Memory B cell (primary cell): ENCODE measurements at regions not wholly inside any gene's neighbourhood (a gene's known extent, or its start where the extent isn't known, plus 50 kb on each side); places are given as distances from the start of the nearest gene placed in this dataset.

Experiments
- ATAC-seq: fragments of 150-1000 bp; cut with Tn5 transposase; 2 replicates; pipeline ENCODE4 v1.10.0; 2021; ENCODE audit warnings: low read depth, mild to moderate bottlenecking, moderate library complexity
- DNase-seq, 2 donors: peaks; one replicate each; pipeline ENCODE4 v3.0.0; 2022; ENCODE audit warnings: low spot score in 2 of 2
- H3K27ac Mint-ChIP-seq: one replicate; pipeline ENCODE4 v1.8.0; 2022; ENCODE audit warnings: mild to moderate bottlenecking, moderate library complexity, mixed read lengths
- H3K27me3 Mint-ChIP-seq: one replicate; pipeline ENCODE4 v1.8.0; 2022; ENCODE audit warnings: mixed read lengths
- H3K36me3 Mint-ChIP-seq: one replicate; pipeline ENCODE4 v1.8.0; 2022; ENCODE audit warnings: mild to moderate bottlenecking, mixed read lengths
- H3K4me1 Mint-ChIP-seq: one replicate; pipeline ENCODE4 v1.8.0; 2022; ENCODE audit warnings: mixed read lengths
- H3K4me3 Mint-ChIP-seq: one replicate; pipeline ENCODE4 v1.8.0; 2022; ENCODE audit warnings: mild to moderate bottlenecking, moderate library complexity, mixed read lengths
- H3K9me3 Mint-ChIP-seq: one replicate; pipeline ENCODE4 v1.8.0; 2022; ENCODE audit warnings: mixed read lengths

- DNase-seq (no peak), ATAC-seq (no peak)
- H3K27ac Mint-ChIP-seq = no peak overlapping the region
- H3K9me3 Mint-ChIP-seq = peaks cover under 1% of the 10 kb centered on the region
- no peaks in the 10 kb centered on the region for H3K27me3 Mint-ChIP-seq
- no peaks in the 10 kb centered on the region for H3K4me1 Mint-ChIP-seq
- H3K4me3 Mint-ChIP-seq = no peak overlapping the region
- H3K36me3 Mint-ChIP-seq = no peaks in the 10 kb centered on the region
Measured at GRCh38 chr12:28631831-28632230, 441.6 kb downstream of the CCDC91 start.

- Mint-ChIP-seq H3K4me3 (no peak overlapping the region), H3K27ac (no peak overlapping the region)
Measured at GRCh38 chr12:28640519-28640918, 450.3 kb downstream of the CCDC91 start.

GRCh38 chr12:28645436-28645835 lies 455.2 kb downstream of the CCDC91 start:
- ATAC-seq (no peak), DNase-seq (no peak)
- H3K4me1 Mint-ChIP-seq = no peaks in the 10 kb centered on the region
- peaks cover 2% of the 10 kb centered on the region for H3K9me3 Mint-ChIP-seq
- no peak overlapping the region for H3K27ac Mint-ChIP-seq
- H3K4me3 Mint-ChIP-seq = no peak overlapping the region
- no peaks in the 10 kb centered on the region for H3K27me3 Mint-ChIP-seq
- no peaks in the 10 kb centered on the region for H3K36me3 Mint-ChIP-seq

More at GRCh38 chr12:28640519-28640918, 450.3 kb downstream of the CCDC91 start:
- ATAC-seq (no peak), DNase-seq (no peak)
- no peaks in the 10 kb centered on the region for H3K36me3 Mint-ChIP-seq
- H3K9me3 Mint-ChIP-seq = peaks cover 2% of the 10 kb centered on the region
- no peaks in the 10 kb centered on the region for H3K4me1 Mint-ChIP-seq
- no peaks in the 10 kb centered on the region for H3K27me3 Mint-ChIP-seq

- ATAC-seq (no peak), DNase-seq (no peak)
- Mint-ChIP-seq H3K4me3 (no peak overlapping the region), H3K27ac (no peak overlapping the region), H3K27me3 (no peaks in the 10 kb centered on the region), H3K9me3 (peaks cover 3% of the 10 kb centered on the region), H3K4me1 (no peaks in the 10 kb centered on the region), H3K36me3 (no peaks in the 10 kb centered on the region)
Measured at GRCh38 chr12:28645891-28646290, 455.6 kb downstream of the CCDC91 start.

GRCh38 chr12:28650906-28651305 lies 460.6 kb downstream of the CCDC91 start:
- H3K36me3 Mint-ChIP-seq = no peaks in the 10 kb centered on the region
- H3K4me1 Mint-ChIP-seq = no peaks in the 10 kb centered on the region
- DNase-seq (no peak), ATAC-seq (no peak)
- H3K27ac Mint-ChIP-seq = no peak overlapping the region
- peaks cover 1% of the 10 kb centered on the region for H3K9me3 Mint-ChIP-seq
- no peak overlapping the region for H3K4me3 Mint-ChIP-seq
- no peaks in the 10 kb centered on the region for H3K27me3 Mint-ChIP-seq

GRCh38 chr12:28652239-28652638 lies 462.0 kb downstream of the CCDC91 start:
- Mint-ChIP-seq H3K27ac (no peak overlapping the region), H3K9me3 (peaks cover 1% of the 10 kb centered on the region), H3K4me1 (no peaks in the 10 kb centered on the region), H3K27me3 (no peaks in the 10 kb centered on the region), H3K36me3 (no peaks in the 10 kb centered on the region), H3K4me3 (no peak overlapping the region)
- DNase-seq = no peak
- no peak for ATAC-seq

GRCh38 chr12:28681980-28682379 lies 467.1 kb upstream of the FAR2 start:
- no peaks in the 10 kb centered on the region for H3K36me3 Mint-ChIP-seq
- DNase-seq = no peak
- peaks cover 3% of the 10 kb centered on the region for H3K9me3 Mint-ChIP-seq
- ATAC-seq = no peak
- no peak overlapping the region for H3K4me3 Mint-ChIP-seq
- no peaks in the 10 kb centered on the region for H3K27me3 Mint-ChIP-seq
- no peaks in the 10 kb centered on the region for H3K4me1 Mint-ChIP-seq
- no peak overlapping the region for H3K27ac Mint-ChIP-seq

- no peak overlapping the region for H3K27ac Mint-ChIP-seq
- no peaks in the 10 kb centered on the region for H3K27me3 Mint-ChIP-seq
- ATAC-seq = no peak
- DNase-seq = no peak
- H3K4me1 Mint-ChIP-seq = no peaks in the 10 kb centered on the region
- H3K4me3 Mint-ChIP-seq = no peak overlapping the region
- no peaks in the 10 kb centered on the region for H3K36me3 Mint-ChIP-seq
- H3K9me3 Mint-ChIP-seq = peaks cover 3% of the 10 kb centered on the region
Measured at GRCh38 chr12:28683366-28683765, 465.7 kb upstream of the FAR2 start.

- H3K4me3 Mint-ChIP-seq = no peak overlapping the region
- no peak overlapping the region for H3K27ac Mint-ChIP-seq
- no peaks in the 10 kb centered on the region for H3K36me3 Mint-ChIP-seq
- H3K9me3 Mint-ChIP-seq = peaks cover 1% of the 10 kb centered on the region
- no peak for ATAC-seq
- no peaks in the 10 kb centered on the region for H3K4me1 Mint-ChIP-seq
- DNase-seq = no peak
- H3K27me3 Mint-ChIP-seq = no peaks in the 10 kb centered on the region
Measured at GRCh38 chr12:28689398-28690175, 459.5 kb upstream of the FAR2 start.

GRCh38 chr12:28693565-28694219 lies 455.4 kb upstream of the FAR2 start:
- no peaks in the 10 kb centered on the region for H3K36me3 Mint-ChIP-seq
- no peak for ATAC-seq

GRCh38 chr12:28698553-28698952 lies 450.5 kb upstream of the FAR2 start:
- H3K27me3 Mint-ChIP-seq = no peaks in the 10 kb centered on the region
- no peaks in the 10 kb centered on the region for H3K4me1 Mint-ChIP-seq
- ATAC-seq (no peak), DNase-seq (no peak)
- no peak overlapping the region for H3K27ac Mint-ChIP-seq
- peaks cover 5% of the 10 kb centered on the region for H3K9me3 Mint-ChIP-seq
- H3K36me3 Mint-ChIP-seq = no peaks in the 10 kb centered on the region
- H3K4me3 Mint-ChIP-seq = no peak overlapping the region

More at GRCh38 chr12:28693565-28694219, 455.4 kb upstream of the FAR2 start:
- no peak overlapping the region for H3K27ac Mint-ChIP-seq
- H3K4me3 Mint-ChIP-seq = no peak overlapping the region
- peaks cover 2% of the 10 kb centered on the region for H3K9me3 Mint-ChIP-seq
- H3K4me1 Mint-ChIP-seq = no peaks in the 10 kb centered on the region
- DNase-seq = no peak
- H3K27me3 Mint-ChIP-seq = no peaks in the 10 kb centered on the region

- H3K9me3 Mint-ChIP-seq = peaks cover 5% of the 10 kb centered on the region
- no peak overlapping the region for H3K27ac Mint-ChIP-seq
- H3K4me3 Mint-ChIP-seq = no peak overlapping the region
- H3K4me1 Mint-ChIP-seq = no peaks in the 10 kb centered on the region
- ATAC-seq = no peak
- H3K36me3 Mint-ChIP-seq = no peaks in the 10 kb centered on the region
- DNase-seq = no peak
- H3K27me3 Mint-ChIP-seq = no peaks in the 10 kb centered on the region
Measured at GRCh38 chr12:28699029-28699428, 450.0 kb upstream of the FAR2 start.

- no peak overlapping the region for H3K4me3 Mint-ChIP-seq
- DNase-seq (no peak), ATAC-seq (no peak)
- no peaks in the 10 kb centered on the region for H3K27me3 Mint-ChIP-seq
- H3K27ac Mint-ChIP-seq = no peak overlapping the region
- H3K36me3 Mint-ChIP-seq = no peaks in the 10 kb centered on the region
- peaks cover 5% of the 10 kb centered on the region for H3K9me3 Mint-ChIP-seq
- H3K4me1 Mint-ChIP-seq = no peaks in the 10 kb centered on the region
Measured at GRCh38 chr12:28700161-28700560, 448.9 kb upstream of the FAR2 start.

GRCh38 chr12:28704477-28705169 lies 444.5 kb upstream of the FAR2 start:
- ATAC-seq (no peak), DNase-seq (no peak)
- no peaks in the 10 kb centered on the region for H3K4me1 Mint-ChIP-seq

More at GRCh38 chr12:28704477-28705169, 444.5 kb upstream of the FAR2 start:
- Mint-ChIP-seq H3K27me3 (no peaks in the 10 kb centered on the region), H3K4me3 (no peak overlapping the region), H3K27ac (no peak overlapping the region), H3K9me3 (peaks cover 2% of the 10 kb centered on the region), H3K36me3 (no peaks in the 10 kb centered on the region)
